NCI-H2227 treated with DMSO at 0.1 percent for 48 hours (cell line): ENCODE measurements at regions not wholly inside any gene's neighbourhood (a gene's known extent, or its start where the extent isn't known, plus 50 kb on each side); places are given as distances from the start of the nearest gene placed in this dataset.
"Not testable (repeated sequence)": the region's sequence is repeated elsewhere in the genome, so short reads cannot be mapped to it uniquely, and the experiment has no call there.

Experiments used
- DNase-seq: peaks from one replicate; lab custom pipeline; 2025; lab: John Stamatoyannopoulos, UW

- no peak for DNase-seq
These were observed 143.5 kb downstream of the TPBG start for GRCh38 chr6:82507112-82507511.

- DNase-seq, result no peak
These were observed 147.9 kb downstream of the TPBG start for GRCh38 chr6:82511546-82511945.

- DNase-seq, result not testable (repeated sequence)
These were observed 154.3 kb downstream of the TPBG start for GRCh38 chr6:82517896-82518295.

- no peak for DNase-seq
These were observed 157.8 kb downstream of the TPBG start for GRCh38 chr6:82521369-82521768.

- DNase-seq, result no peak
These were observed 158.2 kb downstream of the TPBG start for GRCh38 chr6:82521861-82522260.

GRCh38 chr6:82524031-82524430, 160.4 kb downstream of the TPBG start:
- DNase-seq, result no peak

- no peak for DNase-seq
These were observed 162.3 kb downstream of the TPBG start for GRCh38 chr6:82525775-82526495.

GRCh38 chr6:82529960-82530460, 166.4 kb downstream of the TPBG start:
- not testable (repeated sequence) for DNase-seq

GRCh38 chr6:82534876-82535275, 171.3 kb downstream of the TPBG start:
- no peak for DNase-seq

GRCh38 chr6:82549480-82549879, 185.9 kb downstream of the TPBG start:
- DNase-seq, result not testable (repeated sequence)

- DNase-seq, result not testable (repeated sequence)
These were observed 187.7 kb downstream of the TPBG start for GRCh38 chr6:82551311-82551710.

- no peak for DNase-seq
These were observed 188.2 kb downstream of the TPBG start for GRCh38 chr6:82551831-82552230.

- no peak for DNase-seq
These were observed 190.4 kb downstream of the TPBG start for GRCh38 chr6:82553863-82554531.

GRCh38 chr6:82554666-82555065, 191.0 kb downstream of the TPBG start:
- no peak for DNase-seq

GRCh38 chr6:82555801-82556200, 192.2 kb downstream of the TPBG start:
- DNase-seq, result no peak

GRCh38 chr6:82558531-82558930, 194.9 kb downstream of the TPBG start:
- not testable (repeated sequence) for DNase-seq

- DNase-seq, result no peak
These were observed 204.0 kb downstream of the TPBG start for GRCh38 chr6:82567621-82568020.

GRCh38 chr6:82568290-82568993, 204.8 kb downstream of the TPBG start:
- DNase-seq, result no peak

- DNase-seq, result no peak
These were observed 205.4 kb downstream of the TPBG start for GRCh38 chr6:82569022-82569421.

GRCh38 chr6:82570083-82570482, 206.5 kb downstream of the TPBG start:
- no peak for DNase-seq

- no peak for DNase-seq
These were observed 207.8 kb downstream of the TPBG start for GRCh38 chr6:82571455-82571854.

GRCh38 chr6:82573254-82573972, 209.8 kb downstream of the TPBG start:
- DNase-seq, result no peak
